ENCODE measurements at regions not wholly inside any gene's neighbourhood (a gene's known extent, or its start where the extent isn't known, plus 50 kb on each side); places are given as distances from the start of the nearest gene placed in this dataset.
"Not testable (repeated sequence)": the region's sequence is repeated elsewhere in the genome, so short reads cannot be mapped to it uniquely, and the experiment has no call there.

- not testable (repeated sequence) for TF ChIP-seq EZH2phosphoT487 (IDR thresholded peaks at IDR 0.05; ENCODE audit: borderline replicate concordance, low read depth, low read length); CTCF (conservative IDR thresholded peaks at IDR 0.05; ENCODE audit: low read length)
These were observed 91.6 kb downstream of the LGALS9B start for GRCh38 chr17:20375745-20376144.

Measured in OCI-LY7 (cell line).